CD14-positive monocyte (primary cell): ENCODE measurements at regions not wholly inside any gene's neighbourhood (a gene's known extent, or its start where the extent isn't known, plus 50 kb on each side); places are given as distances from the start of the nearest gene placed in this dataset.

ENCODE experiments used
- DNase-seq, 3 donors: peaks; one replicate each; pipeline ENCODE4 v3.0.0-alpha.2; 2011 to 2022
- H2AFZ ChIP-seq: 2 replicates; pipeline ENCODE4 v1.6.0; 2012; ENCODE audit warnings: mild to moderate bottlenecking, low read depth, low read length, inconsistent platforms; ENCODE audit not compliant: insufficient read depth, poor library complexity, severe bottlenecking
- H3K27ac ChIP-seq, 2 donors: 1 replicate in 1 of 2; 2 replicates in 1 of 2; pipeline ENCODE4 v1.5.1; 2012 to 2013; ENCODE audit warnings: low read length in 2 of 2, control low read depth in 1 of 2, inconsistent platforms in 1 of 2, low read depth in 1 of 2, mild to moderate bottlenecking in 1 of 2
- H3K27me3 ChIP-seq, 2 donors: one replicate each; pipeline versions ENCODE4 v1.6.0 to v1.6.1; 2011 to 2013; ENCODE audit warnings: low read length in 2 of 2; ENCODE audit not compliant: control insufficient read depth in 2 of 2, insufficient read depth in 2 of 2
- H3K36me3 ChIP-seq, 2 donors: replicated peaks in 1 of 2; 1 replicate in 1 of 2; 2 replicates in 1 of 2; pipeline versions ENCODE4 v1.5.1 to v1.6.1; 2012 to 2013; ENCODE audit warnings: low read length in 2 of 2, control low read depth in 1 of 2, inconsistent platforms in 1 of 2, mild to moderate bottlenecking in 1 of 2; ENCODE audit not compliant: insufficient read depth in 2 of 2, control insufficient read depth in 1 of 2
- H3K4me1 ChIP-seq, 2 donors: 1 replicate in 1 of 2; 2 replicates in 1 of 2; pipeline versions ENCODE4 v1.5.1 to v1.6.1; 2012 to 2013; ENCODE audit warnings: low read length in 2 of 2, control low read depth in 1 of 2, inconsistent platforms in 1 of 2, mild to moderate bottlenecking in 1 of 2, moderate library complexity in 1 of 2; ENCODE audit not compliant: insufficient read depth in 2 of 2, control insufficient read depth in 1 of 2
- H3K4me2 ChIP-seq: replicated peaks from 2 replicates; pipeline ENCODE3; 2012; ENCODE audit warnings: low read length, moderate library complexity, mild to moderate bottlenecking; ENCODE audit not compliant: poor library complexity, severe bottlenecking; ENCODE audit errors: extremely low read depth
- H3K4me3 ChIP-seq, 3 experiments: fragments of 200-600 bp in 1 of 3; sonication (generic) in 1 of 3; replicated peaks in 1 of 3; 1 replicate in 2 of 3; 2 replicates in 1 of 3; pipeline ENCODE4 v1.5.1; 2011 to 2013; ENCODE audit warnings: low read length in 3 of 3, mild to moderate bottlenecking in 3 of 3, control low read depth in 2 of 3, low read depth in 2 of 3, inconsistent platforms in 1 of 3, moderate library complexity in 1 of 3
- H3K79me2 ChIP-seq: 2 replicates; pipeline ENCODE4 v1.6.0; 2012; ENCODE audit warnings: mild to moderate bottlenecking, control low read depth, inconsistent platforms, low read length, moderate library complexity; ENCODE audit not compliant: insufficient read depth
- H3K9ac ChIP-seq: 2 replicates; pipeline ENCODE4 v1.6.0; 2017; ENCODE audit warnings: low read length, mild to moderate bottlenecking; ENCODE audit not compliant: insufficient read depth, poor library complexity, severe bottlenecking
- H3K9me3 ChIP-seq, 2 donors: replicated peaks in 1 of 2; 1 replicate in 1 of 2; 2 replicates in 1 of 2; pipeline versions ENCODE4 v1.5.1 to v1.6.1; 2012 to 2013; ENCODE audit warnings: low read length in 2 of 2, control low read depth in 1 of 2; ENCODE audit not compliant: control insufficient read depth in 1 of 2, insufficient read depth in 1 of 2
- H4K20me1 ChIP-seq: 2 replicates; pipeline ENCODE4 v1.6.0; 2012; ENCODE audit warnings: mild to moderate bottlenecking, low read length, control low read depth, moderate library complexity; ENCODE audit not compliant: insufficient read depth
- H3K27ac Mint-ChIP-seq, 7 donors: one replicate each; pipeline ENCODE4 v1.8.0; 2020; ENCODE audit warnings: mild to moderate bottlenecking in 7 of 7, mixed read lengths in 7 of 7, moderate library complexity in 6 of 7, inconsistent platforms in 2 of 7
- H3K27me3 Mint-ChIP-seq, 3 donors: one replicate each; pipeline ENCODE4 v1.8.0; 2021 to 2022; ENCODE audit warnings: low read depth in 3 of 3, mild to moderate bottlenecking in 3 of 3, mixed read lengths in 3 of 3, moderate library complexity in 3 of 3, inconsistent platforms in 1 of 3
- H3K36me3 Mint-ChIP-seq, 2 donors: one replicate each; pipeline ENCODE4 v1.8.0; 2020; ENCODE audit warnings: mixed read lengths in 2 of 2, inconsistent platforms in 1 of 2, mild to moderate bottlenecking in 1 of 2
- H3K4me1 Mint-ChIP-seq: one replicate; pipeline ENCODE4 v1.8.0; 2020; ENCODE audit warnings: mild to moderate bottlenecking, mixed read lengths
- H3K4me3 Mint-ChIP-seq, 2 donors: one replicate each; pipeline ENCODE4 v1.8.0; 2020; ENCODE audit warnings: mild to moderate bottlenecking in 2 of 2, mixed read lengths in 2 of 2, moderate library complexity in 1 of 2
- H3K9me3 Mint-ChIP-seq, 7 donors: one replicate each; pipeline ENCODE4 v1.8.0; 2020 to 2022; ENCODE audit warnings: mixed read lengths in 7 of 7, mild to moderate bottlenecking in 6 of 7, moderate library complexity in 6 of 7, inconsistent platforms in 2 of 7
- whole genome bisulfite sequencing: methylation state at CpG from one replicate; pipeline ENCODE4 v1.1.5; 2013; ENCODE audit warnings: missing lambda C conversion rate; ENCODE audit not compliant: insufficient coverage; 5-methylcytosine and 5-hydroxymethylcytosine counted together
- intact Hi-C, 2 donors: fragments of 100-400 bp; cut with micrococcal nuclease; formaldehyde crosslinking; loops; one replicate each; pipeline versions ENCODE4 v1.15.0 to v1.15.1; 2023
- TF ChIP-seq, protein P1 (sequence below): fragments of 200-600 bp; IDR thresholded peaks from one replicate; pipeline ENCODE4 v1.8.0; 2022; ENCODE audit warnings: antibody characterized with exemption, mild to moderate bottlenecking

DNA sequence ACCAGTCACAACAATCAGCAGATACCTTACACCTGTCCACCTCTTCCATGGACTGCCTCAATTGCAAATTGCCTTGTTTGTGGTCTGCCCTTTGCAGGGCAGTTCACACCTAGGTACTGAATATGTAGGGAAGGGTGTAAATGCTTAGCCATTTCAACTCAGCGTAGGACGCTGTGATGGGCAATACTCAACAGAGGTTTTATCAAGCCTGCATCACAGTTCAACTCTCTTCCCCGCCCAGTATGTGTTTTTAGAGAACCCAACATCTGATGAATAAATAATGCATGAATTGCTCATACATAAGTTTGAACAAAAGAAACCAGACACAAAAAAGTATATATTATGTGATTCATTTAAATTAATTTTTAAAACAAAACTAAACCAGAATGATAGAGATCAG lies 124.4 kb downstream of the P2RY1 start:
- no peak for DNase-seq
- intact Hi-C loops, result no loop called here

DNA sequence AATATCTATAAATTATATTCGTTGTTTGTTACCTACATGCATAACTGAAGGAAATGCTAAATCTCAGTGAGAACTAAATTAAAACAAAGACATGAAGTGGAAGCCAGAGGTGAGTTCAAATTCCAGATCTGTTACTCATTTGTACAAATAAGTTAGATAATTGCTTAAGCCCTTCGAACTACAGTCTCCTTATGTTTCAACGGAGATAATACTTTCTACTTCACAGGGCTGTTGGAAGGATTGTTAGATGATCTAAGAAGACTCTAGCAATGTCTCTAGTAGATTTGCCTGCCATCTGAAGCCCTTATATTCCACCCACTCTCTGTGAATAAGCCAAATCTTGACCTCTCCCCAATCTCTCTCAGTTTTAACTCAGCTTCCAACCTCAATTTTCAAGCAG lies 125.8 kb downstream of the P2RY1 start:
- Mint-ChIP-seq H3K4me3 (no peak overlapping the region), H3K4me1 (peaks cover 12% of the 10 kb centered on the region), H3K9me3 (peaks cover 0 to 2% (median 0%) of the 10 kb centered on the region in 7 donors), H3K27me3 (peaks cover 0 to 2% (median 0%) of the 10 kb centered on the region in 3 donors), H3K36me3 (no peaks in the 10 kb centered on the region), H3K27ac (no peak overlapping the region)
- no peaks in the 10 kb centered on the region for H3K27me3 ChIP-seq
- H3K27ac ChIP-seq, result no peak overlapping the region
- no peaks in the 10 kb centered on the region for H4K20me1 ChIP-seq
- H3K36me3 ChIP-seq, result no peaks in the 10 kb centered on the region
- no peak for DNase-seq
- no peaks in the 10 kb centered on the region for H3K9me3 ChIP-seq
- H3K4me2 ChIP-seq, result no peak overlapping the region
- H3K79me2 ChIP-seq, result no peaks in the 10 kb centered on the region
- peaks cover 8 to 9% of the 10 kb centered on the region in 2 donors for H3K4me1 ChIP-seq
- no peak overlapping the region for H3K9ac ChIP-seq
- TF ChIP-seq, protein P1, sequence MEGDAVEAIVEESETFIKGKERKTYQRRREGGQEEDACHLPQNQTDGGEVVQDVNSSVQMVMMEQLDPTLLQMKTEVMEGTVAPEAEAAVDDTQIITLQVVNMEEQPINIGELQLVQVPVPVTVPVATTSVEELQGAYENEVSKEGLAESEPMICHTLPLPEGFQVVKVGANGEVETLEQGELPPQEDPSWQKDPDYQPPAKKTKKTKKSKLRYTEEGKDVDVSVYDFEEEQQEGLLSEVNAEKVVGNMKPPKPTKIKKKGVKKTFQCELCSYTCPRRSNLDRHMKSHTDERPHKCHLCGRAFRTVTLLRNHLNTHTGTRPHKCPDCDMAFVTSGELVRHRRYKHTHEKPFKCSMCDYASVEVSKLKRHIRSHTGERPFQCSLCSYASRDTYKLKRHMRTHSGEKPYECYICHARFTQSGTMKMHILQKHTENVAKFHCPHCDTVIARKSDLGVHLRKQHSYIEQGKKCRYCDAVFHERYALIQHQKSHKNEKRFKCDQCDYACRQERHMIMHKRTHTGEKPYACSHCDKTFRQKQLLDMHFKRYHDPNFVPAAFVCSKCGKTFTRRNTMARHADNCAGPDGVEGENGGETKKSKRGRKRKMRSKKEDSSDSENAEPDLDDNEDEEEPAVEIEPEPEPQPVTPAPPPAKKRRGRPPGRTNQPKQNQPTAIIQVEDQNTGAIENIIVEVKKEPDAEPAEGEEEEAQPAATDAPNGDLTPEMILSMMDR, result no peak
- no CpG with 5 or more reads among the region's 3 CpGs for WGBS
- H3K4me3 ChIP-seq, result no peak overlapping the region
- intact Hi-C loops, result no loop called here
- no peak overlapping the region for H2AFZ ChIP-seq

More for the DNA sequence above, 124.4 kb downstream of the P2RY1 start:
- peaks cover 0 to 2% (median 0%) of the 10 kb centered on the region in 3 donors for H3K27me3 Mint-ChIP-seq
- no peaks in the 10 kb centered on the region for H3K36me3 Mint-ChIP-seq
- Histone ChIP-seq H3K36me3 (no peaks in the 10 kb centered on the region), H3K9ac (no peak overlapping the region), H4K20me1 (no peaks in the 10 kb centered on the region), H3K4me2 (no peak overlapping the region), H2AFZ (no peak overlapping the region), H3K27me3 (no peaks in the 10 kb centered on the region), H3K27ac (no peak overlapping the region), H3K9me3 (no peaks in the 10 kb centered on the region), H3K79me2 (no peaks in the 10 kb centered on the region), H3K4me1 (no peaks in the 10 kb centered on the region), H3K4me3 (no peak overlapping the region)
- H3K4me3 Mint-ChIP-seq, result no peak overlapping the region
- no peaks in the 10 kb centered on the region for H3K4me1 Mint-ChIP-seq
- H3K27ac Mint-ChIP-seq, result no peak overlapping the region
- no peaks in the 10 kb centered on the region for H3K9me3 Mint-ChIP-seq
- no CpG with 5 or more reads among the region's 3 CpGs for WGBS
- TF ChIP-seq, protein P1, result no peak
